Epithelial cell of proximal tubule (primary cell): ENCODE measurements at regions not wholly inside any gene's neighbourhood (a gene's known extent, or its start where the extent isn't known, plus 50 kb on each side); places are given as distances from the start of the nearest gene placed in this dataset.

Source experiments
- DNase-seq: peaks from one replicate; pipeline ENCODE4 v3.0.0-alpha.2; 2011; ENCODE audit warnings: low read depth
- H3K4me3 ChIP-seq: 2 replicates; pipeline ENCODE4 v1.5.1; 2011; ENCODE audit warnings: low read depth, mild to moderate bottlenecking, low read length
- CTCF ChIP-seq: conservative IDR thresholded peaks from 2 replicates; pipeline ENCODE4 v1.5.1; 2012; ENCODE audit warnings: low read depth, mild to moderate bottlenecking, low read length

- H3K4me3 ChIP-seq = no peak overlapping the region
- no peak for TF ChIP-seq CTCF
- no peak for DNase-seq
Measured at GRCh38 chr6:164378330-164378729, 931.1 kb downstream of the C6orf118 start.

GRCh38 chr6:164377348-164377918 lies 932.0 kb downstream of the C6orf118 start:
- no peak for DNase-seq
- no peak for TF ChIP-seq CTCF

GRCh38 chr6:164370773-164371172 lies 938.6 kb downstream of the C6orf118 start:
- no peak for TF ChIP-seq CTCF
- DNase-seq = no peak
- H3K4me3 ChIP-seq = no peak overlapping the region

More at GRCh38 chr6:164377348-164377918, 932.0 kb downstream of the C6orf118 start:
- H3K4me3 ChIP-seq = no peak overlapping the region

GRCh38 chr6:164359441-164359840 lies 944.9 kb downstream of the QKI start:
- no peak for DNase-seq
- no peak for TF ChIP-seq CTCF
- H3K4me3 ChIP-seq = no peak overlapping the region

GRCh38 chr6:164359036-164359435 lies 944.5 kb downstream of the QKI start:
- no peak overlapping the region for H3K4me3 ChIP-seq
- no peak for DNase-seq
- TF ChIP-seq CTCF = no peak

- H3K4me3 ChIP-seq = no peak overlapping the region
- DNase-seq = no peak
- TF ChIP-seq CTCF = no peak
Measured at GRCh38 chr6:164356814-164357213, 942.3 kb downstream of the QKI start.

- no peak overlapping the region for H3K4me3 ChIP-seq
- no peak for DNase-seq
- TF ChIP-seq CTCF = no peak
Measured at GRCh38 chr6:164347455-164347854, 932.9 kb downstream of the QKI start.
